BLaER1 treated with 17β-estradiol and CSF1 and Interleukin-3, amounts not matched to agents 10 nM and 100 nM (cell line): ENCODE measurements at regions not wholly inside any gene's neighbourhood (a gene's known extent, or its start where the extent isn't known, plus 50 kb on each side); places are given as distances from the start of the nearest gene placed in this dataset.

Source experiments
- H3K27ac ChIP-seq, 11 experiments: shearing (Covaris generic); formaldehyde crosslinking; 2 replicates each; pipeline ENCODE4 v1.8.1; 2022
- H3K27me3 ChIP-seq, 11 experiments: shearing (Covaris generic); formaldehyde crosslinking; 2 replicates each; pipeline ENCODE4 v1.8.1; 2022
- H3K36me3 ChIP-seq, 11 experiments: shearing (Covaris generic); formaldehyde crosslinking; 2 replicates each; pipeline ENCODE4 v1.8.1; 2022
- H3K4me1 ChIP-seq, 10 experiments: shearing (Covaris generic); formaldehyde crosslinking; 2 replicates each; pipeline ENCODE4 v1.8.1; 2022
- H3K4me2 ChIP-seq, 11 experiments: shearing (Covaris generic); formaldehyde crosslinking; 2 replicates each; pipeline ENCODE4 v1.8.1; 2022
- H3K4me3 ChIP-seq, 10 experiments: shearing (Covaris generic); formaldehyde crosslinking; 2 replicates each; pipeline ENCODE4 v1.8.1; 2022
- H3K9ac ChIP-seq, 11 experiments: shearing (Covaris generic); formaldehyde crosslinking; 2 replicates each; pipeline ENCODE4 v1.8.1; 2022
- H3K9me3 ChIP-seq, 11 experiments: shearing (Covaris generic); formaldehyde crosslinking; replicated peaks in 1 of 11; 2 replicates each; pipeline ENCODE4 v1.8.1; 2022
- H4K20me1 ChIP-seq, 11 experiments: shearing (Covaris generic); formaldehyde crosslinking; 2 replicates each; pipeline ENCODE4 v1.8.1; 2022
- Cebpa-rat ChIP-seq, 11 experiments: shearing (Covaris generic); IDR thresholded peaks; 2 replicates each; pipeline ENCODE4 v1.8.1; 2022

DNA sequence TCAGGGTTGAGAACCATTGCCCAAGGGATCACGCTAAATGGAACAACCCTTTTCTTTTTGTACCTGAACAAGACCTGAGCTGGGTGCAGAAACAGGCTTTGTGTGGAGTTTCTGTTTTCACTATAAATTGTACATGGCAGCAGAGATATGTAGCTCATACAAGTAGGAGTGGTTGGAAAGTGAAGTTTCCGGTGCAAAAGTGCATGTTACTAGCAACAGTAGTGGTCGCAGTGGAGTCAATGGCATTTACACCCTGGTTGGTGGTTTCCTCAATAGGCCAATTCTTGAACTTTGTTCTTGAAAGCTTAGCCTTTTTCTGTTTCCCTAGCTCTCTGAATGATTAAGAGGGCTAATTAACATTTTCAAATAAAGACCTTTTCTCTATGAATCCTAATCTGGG, 170.7 kb downstream of the NEBL start:
- no peak for TF ChIP-seq Cebpa-rat (IDR thresholded peaks at IDR 0.05)
- no peaks in the 10 kb centered on the region for H4K20me1 ChIP-seq
- no peak overlapping the region for H3K4me2 ChIP-seq
- no peak overlapping the region for H3K4me3 ChIP-seq
- no peak overlapping the region for H3K9ac ChIP-seq
- H3K36me3 ChIP-seq: no peaks in the 10 kb centered on the region
- H3K27ac ChIP-seq: no peak overlapping the region
- H3K9me3 ChIP-seq: peaks cover 0 to under 1% (median 0%) of the 10 kb centered on the region in 11 experiments; a peak in 1 of 22 replicates
- no peaks in the 10 kb centered on the region for H3K4me1 ChIP-seq
- H3K27me3 ChIP-seq: no peaks in the 10 kb centered on the region

DNA sequence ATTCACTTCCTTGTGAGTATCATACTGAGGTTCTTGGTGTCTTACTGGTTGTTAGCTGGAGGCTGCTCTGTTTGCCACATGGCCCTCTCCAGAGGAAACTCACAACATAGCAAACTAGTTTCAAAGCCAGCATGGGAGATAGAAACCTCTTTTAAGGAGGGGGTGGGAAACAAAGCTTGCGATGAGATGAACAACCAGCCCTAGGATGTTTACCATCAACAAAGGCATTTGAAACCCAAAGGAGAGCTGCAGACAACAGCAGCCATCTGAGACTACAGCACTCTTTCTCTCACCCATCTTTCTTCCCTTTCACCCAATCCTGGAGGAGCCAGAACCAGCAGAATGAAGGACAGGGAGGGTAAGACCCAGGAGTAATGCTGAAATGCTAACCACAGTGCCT, 182.1 kb downstream of the NEBL start:
- no peak for TF ChIP-seq Cebpa-rat (IDR thresholded peaks at IDR 0.05)
- H3K4me2 ChIP-seq: no peak overlapping the region
- H3K9ac ChIP-seq: no peak overlapping the region
- no peak overlapping the region for H3K27ac ChIP-seq
- H3K4me1 ChIP-seq: no peaks in the 10 kb centered on the region
- H3K36me3 ChIP-seq: no peaks in the 10 kb centered on the region
- H3K27me3 ChIP-seq: no peaks in the 10 kb centered on the region
- H3K4me3 ChIP-seq: no peak overlapping the region
- no peaks in the 10 kb centered on the region for H4K20me1 ChIP-seq
- no peaks in the 10 kb centered on the region for H3K9me3 ChIP-seq

- H3K36me3 ChIP-seq: no peaks in the 10 kb centered on the region
- TF ChIP-seq Cebpa-rat (IDR thresholded peaks at IDR 0.05): no peak
Observed at GRCh38 chr10:20714518-20714917, 182.6 kb downstream of the NEBL start.

GRCh38 chr10:20713420-20713819, 183.7 kb downstream of the NEBL start:
- H3K4me2 ChIP-seq: no peak overlapping the region
- no peak overlapping the region for H3K27ac ChIP-seq
- H4K20me1 ChIP-seq: no peaks in the 10 kb centered on the region
- H3K27me3 ChIP-seq: no peaks in the 10 kb centered on the region
- H3K36me3 ChIP-seq: no peaks in the 10 kb centered on the region
- no peaks in the 10 kb centered on the region for H3K4me1 ChIP-seq
- no peak overlapping the region for H3K9ac ChIP-seq
- no peak overlapping the region for H3K4me3 ChIP-seq
- no peak for TF ChIP-seq Cebpa-rat (IDR thresholded peaks at IDR 0.05)
- H3K9me3 ChIP-seq: no peaks in the 10 kb centered on the region

More at GRCh38 chr10:20714518-20714917, 182.6 kb downstream of the NEBL start:
- Histone ChIP-seq H3K9ac (no peak overlapping the region), H3K4me1 (no peaks in the 10 kb centered on the region), H3K9me3 (no peaks in the 10 kb centered on the region), H4K20me1 (no peaks in the 10 kb centered on the region), H3K27ac (no peak overlapping the region), H3K4me3 (no peak overlapping the region), H3K4me2 (no peak overlapping the region), H3K27me3 (no peaks in the 10 kb centered on the region)

DNA sequence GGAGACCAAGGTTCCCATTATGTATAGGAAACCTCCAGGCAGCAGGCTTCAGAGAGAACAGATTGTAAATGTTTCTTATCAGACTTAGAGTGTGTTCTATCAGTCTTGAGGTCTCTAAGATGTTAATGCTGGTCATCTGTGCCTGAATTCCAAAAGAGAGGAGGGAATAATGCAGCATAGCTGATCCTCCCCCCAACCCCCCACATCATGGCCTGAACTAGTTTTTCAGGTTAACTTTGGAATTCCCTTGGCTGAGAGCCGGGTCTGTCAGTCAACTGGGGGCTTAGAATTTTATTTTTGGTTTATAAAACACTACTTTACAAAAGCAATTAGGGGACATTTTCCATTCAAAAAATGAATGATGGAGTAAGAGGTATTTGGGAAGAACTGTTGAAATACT, 184.3 kb downstream of the NEBL start:
- Histone ChIP-seq H3K27me3 (no peaks in the 10 kb centered on the region), H4K20me1 (no peaks in the 10 kb centered on the region), H3K4me3 (no peak overlapping the region), H3K36me3 (no peaks in the 10 kb centered on the region), H3K4me2 (no peak overlapping the region), H3K27ac (no peak overlapping the region), H3K9ac (no peak overlapping the region), H3K9me3 (no peaks in the 10 kb centered on the region), H3K4me1 (no peaks in the 10 kb centered on the region)
- TF ChIP-seq Cebpa-rat (IDR thresholded peaks at IDR 0.05): no peak

- Histone ChIP-seq H3K4me1 (no peaks in the 10 kb centered on the region), H3K9ac (no peak overlapping the region), H3K4me2 (no peak overlapping the region), H4K20me1 (no peaks in the 10 kb centered on the region), H3K4me3 (no peak overlapping the region), H3K36me3 (no peaks in the 10 kb centered on the region), H3K27ac (no peak overlapping the region), H3K27me3 (no peaks in the 10 kb centered on the region), H3K9me3 (no peaks in the 10 kb centered on the region)
- TF ChIP-seq Cebpa-rat (IDR thresholded peaks at IDR 0.05): no peak
Observed at GRCh38 chr10:20709708-20710107, 187.4 kb downstream of the NEBL start.

DNA sequence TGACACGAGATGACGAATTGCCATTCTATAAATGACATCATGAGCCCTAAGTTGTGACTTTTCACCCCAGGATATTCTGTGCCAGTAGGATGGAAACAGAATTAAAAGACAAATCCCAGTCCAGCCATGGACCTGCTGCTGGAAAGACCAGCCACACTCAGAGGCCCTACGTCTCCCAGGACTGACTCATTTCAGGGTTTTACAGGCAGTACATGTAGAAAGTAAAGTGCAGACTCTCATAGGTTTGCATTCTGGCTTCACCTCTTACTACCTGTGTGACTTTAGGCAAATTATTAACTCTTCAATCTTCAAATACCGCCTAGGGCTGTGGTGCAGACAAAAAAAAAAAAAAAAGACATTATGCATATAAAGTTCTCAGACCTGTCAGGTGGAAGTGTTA, 188.8 kb downstream of the NEBL start:
- Histone ChIP-seq H3K9me3 (no peaks in the 10 kb centered on the region), H3K4me3 (no peak overlapping the region), H3K27me3 (no peaks in the 10 kb centered on the region), H3K36me3 (no peaks in the 10 kb centered on the region), H4K20me1 (no peaks in the 10 kb centered on the region), H3K4me1 (no peaks in the 10 kb centered on the region), H3K9ac (no peak overlapping the region), H3K27ac (no peak overlapping the region), H3K4me2 (no peak overlapping the region)
- TF ChIP-seq Cebpa-rat (IDR thresholded peaks at IDR 0.05): no peak

GRCh38 chr10:20707251-20707650, 189.9 kb downstream of the NEBL start:
- H3K4me1 ChIP-seq: no peaks in the 10 kb centered on the region
- no peak overlapping the region for H3K27ac ChIP-seq
- H4K20me1 ChIP-seq: no peaks in the 10 kb centered on the region
- no peaks in the 10 kb centered on the region for H3K9me3 ChIP-seq
- H3K36me3 ChIP-seq: no peaks in the 10 kb centered on the region
- no peak for TF ChIP-seq Cebpa-rat (IDR thresholded peaks at IDR 0.05)
- no peak overlapping the region for H3K4me2 ChIP-seq
- no peaks in the 10 kb centered on the region for H3K27me3 ChIP-seq
- H3K9ac ChIP-seq: no peak overlapping the region
- H3K4me3 ChIP-seq: no peak overlapping the region

DNA sequence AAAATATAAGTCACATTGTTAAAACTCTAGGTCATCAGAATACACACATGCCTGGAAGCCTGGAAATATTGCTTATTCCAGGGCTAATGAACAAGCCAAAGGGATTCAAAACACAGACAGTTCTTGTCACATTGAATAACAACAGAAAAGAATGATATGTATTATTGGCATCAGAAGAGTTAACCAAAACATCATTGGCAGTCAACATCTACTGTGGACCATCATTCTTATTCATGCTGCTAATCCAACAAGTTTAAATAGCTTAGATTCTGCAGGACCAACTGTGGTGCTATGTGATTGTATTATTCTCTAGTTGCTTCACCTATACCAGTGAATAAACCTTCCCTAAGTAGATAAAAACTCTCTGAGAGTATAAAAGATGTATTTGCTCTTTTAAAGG, 198.3 kb downstream of the NEBL start:
- H3K27ac ChIP-seq: no peak overlapping the region
- no peak overlapping the region for H3K4me3 ChIP-seq
- H3K4me1 ChIP-seq: no peaks in the 10 kb centered on the region
- no peaks in the 10 kb centered on the region for H3K27me3 ChIP-seq
- no peak for TF ChIP-seq Cebpa-rat (IDR thresholded peaks at IDR 0.05)
- H4K20me1 ChIP-seq: no peaks in the 10 kb centered on the region
- no peaks in the 10 kb centered on the region for H3K36me3 ChIP-seq
- no peak overlapping the region for H3K9ac ChIP-seq
- H3K9me3 ChIP-seq: peaks cover 0 to 9% (median 3%) of the 10 kb centered on the region in 11 experiments; a peak in 7 of 22 replicates
- H3K4me2 ChIP-seq: no peak overlapping the region

GRCh38 chr10:20694296-20694695, 202.8 kb downstream of the NEBL start:
- Histone ChIP-seq H3K4me1 (peaks cover 0 to 5% (median 0%) of the 10 kb centered on the region in 10 experiments; a peak in 1 of 20 replicates), H3K4me3 (no peak overlapping the region), H3K4me2 (no peak overlapping the region), H3K27ac (no peak overlapping the region), H3K9ac (no peak overlapping the region), H3K27me3 (no peaks in the 10 kb centered on the region), H4K20me1 (no peaks in the 10 kb centered on the region), H3K36me3 (no peaks in the 10 kb centered on the region), H3K9me3 (no peaks in the 10 kb centered on the region)
- TF ChIP-seq Cebpa-rat (IDR thresholded peaks at IDR 0.05): no peak
